Breast epithelium (tissue), 3 donors: ENCODE measurements at regions not wholly inside any gene's neighbourhood (a gene's known extent, or its start where the extent isn't known, plus 50 kb on each side); places are given as distances from the start of the nearest gene placed in this dataset.
"Not testable (repeated sequence)": the region's sequence is repeated elsewhere in the genome, so short reads cannot be mapped to it uniquely, and the experiment has no call there.

Source experiments
- POLR2AphosphoS5 ChIP-seq, 3 donors: sonication (generic); formaldehyde crosslinking; IDR thresholded peaks; one replicate each; pipeline ENCODE4 v1.6.1; 2017; ENCODE audit warnings: antibody characterized with exemption in 3 of 3
- TF ChIP-seq, protein P1 (sequence below), 3 donors: fragments of 450-650 bp; IDR thresholded peaks; one replicate each; pipeline ENCODE4 v1.5.1; 2016 to 2017; ENCODE audit warnings: antibody characterized with exemption in 3 of 3, mild to moderate bottlenecking in 3 of 3, moderate library complexity in 3 of 3

- TF ChIP-seq, protein P1, sequence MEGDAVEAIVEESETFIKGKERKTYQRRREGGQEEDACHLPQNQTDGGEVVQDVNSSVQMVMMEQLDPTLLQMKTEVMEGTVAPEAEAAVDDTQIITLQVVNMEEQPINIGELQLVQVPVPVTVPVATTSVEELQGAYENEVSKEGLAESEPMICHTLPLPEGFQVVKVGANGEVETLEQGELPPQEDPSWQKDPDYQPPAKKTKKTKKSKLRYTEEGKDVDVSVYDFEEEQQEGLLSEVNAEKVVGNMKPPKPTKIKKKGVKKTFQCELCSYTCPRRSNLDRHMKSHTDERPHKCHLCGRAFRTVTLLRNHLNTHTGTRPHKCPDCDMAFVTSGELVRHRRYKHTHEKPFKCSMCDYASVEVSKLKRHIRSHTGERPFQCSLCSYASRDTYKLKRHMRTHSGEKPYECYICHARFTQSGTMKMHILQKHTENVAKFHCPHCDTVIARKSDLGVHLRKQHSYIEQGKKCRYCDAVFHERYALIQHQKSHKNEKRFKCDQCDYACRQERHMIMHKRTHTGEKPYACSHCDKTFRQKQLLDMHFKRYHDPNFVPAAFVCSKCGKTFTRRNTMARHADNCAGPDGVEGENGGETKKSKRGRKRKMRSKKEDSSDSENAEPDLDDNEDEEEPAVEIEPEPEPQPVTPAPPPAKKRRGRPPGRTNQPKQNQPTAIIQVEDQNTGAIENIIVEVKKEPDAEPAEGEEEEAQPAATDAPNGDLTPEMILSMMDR (IDR thresholded peaks at IDR 0.05): not testable (repeated sequence)
- TF ChIP-seq POLR2AphosphoS5 (IDR thresholded peaks at IDR 0.05): not testable (repeated sequence)
Observed at GRCh38 chrX:40387869-40388268, 192.9 kb upstream of the ATP6AP2 start.
